ENCODE measurements at regions not wholly inside any gene's neighbourhood (a gene's known extent, or its start where the extent isn't known, plus 50 kb on each side); places are given as distances from the start of the nearest gene placed in this dataset.

DNA sequence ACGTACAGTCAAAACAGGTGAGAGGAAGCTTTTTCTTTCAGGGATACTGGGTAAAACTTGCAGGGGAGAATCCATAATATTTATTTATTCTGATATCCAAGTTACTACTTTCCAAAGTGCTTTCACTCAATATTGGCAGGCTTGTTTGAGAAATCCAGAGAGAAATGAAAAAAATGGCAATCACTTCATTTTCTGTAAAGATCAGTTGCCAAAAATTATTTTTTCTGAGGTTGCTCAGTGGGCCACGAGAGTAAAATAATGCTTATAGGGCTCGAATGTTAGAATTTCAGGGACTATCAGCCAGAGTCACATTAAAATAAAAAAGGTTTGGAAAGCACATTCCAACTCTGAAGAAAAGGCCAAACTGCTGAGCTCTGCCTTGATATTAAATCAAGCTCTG lies 324.6 kb upstream of the RND3 start:
- H3T11ph ChIP-seq (ENCODE audit: low read length), result no peak overlapping the region
- no peak overlapping the region for H3K18ac ChIP-seq (ENCODE audit: insufficient read length, low read depth, low read length)
- no peak overlapping the region for H2BK12ac ChIP-seq (ENCODE audit: insufficient read length, low read depth, low read length)
- H3K79me2 ChIP-seq (ENCODE audit: insufficient read depth, low read length), result no peaks in the 10 kb centered on the region
- H3K4me1 ChIP-seq (ENCODE audit: insufficient read depth, low read length), result no peaks in the 10 kb centered on the region
- H4K8ac ChIP-seq (replicated peaks; ENCODE audit: insufficient read length, low read depth, low read length), result no peak overlapping the region
- H2AK5ac ChIP-seq (ENCODE audit: insufficient read length, low read length), result no peak overlapping the region
- WGBS (ENCODE audit: extremely low coverage, insufficient read length, low lambda C conversion rate), result no CpG with 5 or more reads among the region's 3 CpGs
- Mint-ChIP-seq H3K4me1 (peaks cover 0 to 5% of the 10 kb centered on the region in 2 experiments; a peak in 3 of 4 replicates), H3K27me3 (ENCODE audit: low read depth) (no peaks in the 10 kb centered on the region), H3K27ac (no peak overlapping the region), H3K9me3 (no peaks in the 10 kb centered on the region), H3K36me3 (ENCODE audit: insufficient read depth in 1 of 3, low read depth in 3 of 3) (no peaks in the 10 kb centered on the region), H3K4me3 (no peak overlapping the region)
- no peak overlapping the region for H3K4me2 ChIP-seq (ENCODE audit: insufficient read depth, insufficient read length, low read length)
- H2BK20ac ChIP-seq (ENCODE audit: low read depth, low read length, poor library complexity, severe bottlenecking), result no peak overlapping the region
- no peaks in the 10 kb centered on the region for H3K79me1 ChIP-seq (ENCODE audit: insufficient read depth, low read depth, low read length, poor library complexity, severe bottlenecking)
- DNase-seq, result no peak
- no peak overlapping the region for H4K5ac ChIP-seq (ENCODE audit: insufficient read length, low read depth, low read length)
- no peak overlapping the region for H2AFZ ChIP-seq (ENCODE audit: low read length)
- no peak overlapping the region for H3K4ac ChIP-seq (ENCODE audit: low read depth, low read length)
- H3K23ac ChIP-seq (ENCODE audit: insufficient read length, low read depth, low read length), result no peak overlapping the region
- H3K14ac ChIP-seq (ENCODE audit: insufficient read depth, low read length), result no peak overlapping the region
- TF ChIP-seq, protein P1, sequence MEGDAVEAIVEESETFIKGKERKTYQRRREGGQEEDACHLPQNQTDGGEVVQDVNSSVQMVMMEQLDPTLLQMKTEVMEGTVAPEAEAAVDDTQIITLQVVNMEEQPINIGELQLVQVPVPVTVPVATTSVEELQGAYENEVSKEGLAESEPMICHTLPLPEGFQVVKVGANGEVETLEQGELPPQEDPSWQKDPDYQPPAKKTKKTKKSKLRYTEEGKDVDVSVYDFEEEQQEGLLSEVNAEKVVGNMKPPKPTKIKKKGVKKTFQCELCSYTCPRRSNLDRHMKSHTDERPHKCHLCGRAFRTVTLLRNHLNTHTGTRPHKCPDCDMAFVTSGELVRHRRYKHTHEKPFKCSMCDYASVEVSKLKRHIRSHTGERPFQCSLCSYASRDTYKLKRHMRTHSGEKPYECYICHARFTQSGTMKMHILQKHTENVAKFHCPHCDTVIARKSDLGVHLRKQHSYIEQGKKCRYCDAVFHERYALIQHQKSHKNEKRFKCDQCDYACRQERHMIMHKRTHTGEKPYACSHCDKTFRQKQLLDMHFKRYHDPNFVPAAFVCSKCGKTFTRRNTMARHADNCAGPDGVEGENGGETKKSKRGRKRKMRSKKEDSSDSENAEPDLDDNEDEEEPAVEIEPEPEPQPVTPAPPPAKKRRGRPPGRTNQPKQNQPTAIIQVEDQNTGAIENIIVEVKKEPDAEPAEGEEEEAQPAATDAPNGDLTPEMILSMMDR (conservative IDR thresholded peaks at IDR 0.05), result no peak
- H3K9me3 ChIP-seq (ENCODE audit: control insufficient read depth, low read depth, low read length), result no peaks in the 10 kb centered on the region
- H4K20me1 ChIP-seq (ENCODE audit: control insufficient read depth, insufficient read depth, insufficient read length), result no peaks in the 10 kb centered on the region
- H2BK15ac ChIP-seq (ENCODE audit: low read depth, low read length), result no peak overlapping the region
- no peak overlapping the region for H3K27ac ChIP-seq (ENCODE audit: insufficient read length, low read depth, low read length)
- H2BK5ac ChIP-seq (ENCODE audit: insufficient read length, low read length), result no peak overlapping the region
- no peaks in the 10 kb centered on the region for H3K23me2 ChIP-seq (ENCODE audit: insufficient read length, low read depth, low read length, poor library complexity, severe bottlenecking)
- no peaks in the 10 kb centered on the region for H3K27me3 ChIP-seq (ENCODE audit: insufficient read depth, low read length)
- H3K56ac ChIP-seq (ENCODE audit: insufficient read length, low read depth, low read length), result no peak overlapping the region
- no peak overlapping the region for H4K91ac ChIP-seq (ENCODE audit: insufficient read length, low read depth, low read length)
- H2BK120ac ChIP-seq (ENCODE audit: low read depth, low read length, poor library complexity, severe bottlenecking), result no peak overlapping the region
- no peak overlapping the region for H3K9ac ChIP-seq (ENCODE audit: extremely low read depth, insufficient read length, low read length)

Data from H9 (cell line).